HepG2 (cell line): ENCODE measurements at regions not wholly inside any gene's neighbourhood (a gene's known extent, or its start where the extent isn't known, plus 50 kb on each side); places are given as distances from the start of the nearest gene placed in this dataset.

Experiments
- ATAC-seq: fragments of 200-7000 bp; cut with Tn5 transposase; 3 replicates; pipeline ENCODE4 v1.9.1; 2020; ENCODE audit warnings: mild to moderate bottlenecking, moderate library complexity
- BruUV-seq: library from RNA; stranded (reverse); fragments of 400-500 nt; replicated peaks from 2 replicates; lab custom pipeline; 2021; lab: Mats Ljungman, UMichigan
- CTCF ChIA-PET: fragments of 300-600 bp; formaldehyde crosslinking; extraction: SDS; loops from one replicate; lab custom pipeline; 2021; ENCODE audit warnings: low total read pairs, inconsistent platforms, low intra/inter-chr PET ratio; lab: Yijun Ruan, JAX
- POLR2A ChIA-PET: fragments of 350-600 bp; sonication (Branson Sonifier 250); formaldehyde crosslinking; loops from one replicate; lab custom pipeline; 2020; ENCODE audit warnings: antibody characterized with exemption, inconsistent platforms; lab: Yijun Ruan, JAX
- DNase-seq: peaks from one replicate; pipeline ENCODE4 v3.0.0-alpha.2; 2015; ENCODE audit warnings: low spot score
- FAIRE-seq: peaks from 3 replicates; lab custom pipeline; 2011; peaks lifted over from hg19 to GRCh38; lab: Jason Lieb, UNC
- H2AFZ ChIP-seq: one replicate; pipeline ENCODE4 v1.6.1; 2011; ENCODE audit warnings: low read length, inconsistent platforms
- H3K27ac ChIP-seq: fragments of 300-600 bp; 3 replicates; pipeline ENCODE4 v1.8.0; 2011; ENCODE audit warnings: mixed run types, mild to moderate bottlenecking, mixed read lengths, low read length, inconsistent platforms; ENCODE audit not compliant: insufficient read depth; ENCODE audit errors: extremely low read length
- H3K27me3 ChIP-seq, 2 experiments: fragments of 200-600 bp in 1 of 2; 2 replicates in 1 of 2; 3 replicates in 1 of 2; pipeline versions ENCODE4 v1.6.0 to v1.8.0; 2011; ENCODE audit warnings: low read length in 2 of 2, mild to moderate bottlenecking in 2 of 2, moderate library complexity in 2 of 2, inconsistent platforms in 1 of 2; ENCODE audit not compliant: insufficient read depth in 2 of 2, control insufficient read depth in 1 of 2
- H3K36me3 ChIP-seq, 2 experiments: fragments of 200-600 bp in 1 of 2; replicated peaks in 1 of 2; 2 replicates in 1 of 2; 3 replicates in 1 of 2; pipeline versions ENCODE4 v1.5.1 to v1.8.0; 2011; ENCODE audit warnings: low read length in 2 of 2, inconsistent platforms in 1 of 2; ENCODE audit not compliant: insufficient read depth in 2 of 2, control insufficient read depth in 1 of 2
- H3K4me1 ChIP-seq: 2 replicates; pipeline ENCODE4 v1.5.1; 2012; ENCODE audit warnings: low read length, inconsistent platforms; ENCODE audit not compliant: insufficient read depth
- H3K4me2 ChIP-seq: 2 replicates; pipeline ENCODE4 v1.6.0; 2011; ENCODE audit warnings: low read depth, low read length, inconsistent platforms
- H3K4me3 ChIP-seq, 3 experiments: fragments of 200-600 bp in 1 of 3; sonication (generic), shearing (Covaris generic) in 1 of 3; replicated peaks in 1 of 3; 2 replicates each; pipeline ENCODE4 v1.5.1; 2011 to 2016; ENCODE audit warnings: low read length in 3 of 3, inconsistent platforms in 2 of 3, low read depth in 2 of 3, mild to moderate bottlenecking in 2 of 3, control low read depth in 1 of 3, mixed read lengths in 1 of 3; ENCODE audit not compliant: insufficient read depth in 1 of 3
- H3K79me2 ChIP-seq: one replicate; pipeline ENCODE4 v1.6.1; 2011; ENCODE audit warnings: low read length, inconsistent platforms; ENCODE audit not compliant: insufficient read depth
- H3K9ac ChIP-seq: 2 replicates; pipeline ENCODE4 v1.6.0; 2011; ENCODE audit warnings: mild to moderate bottlenecking, low read depth, low read length, inconsistent platforms; ENCODE audit not compliant: insufficient read depth
- H3K9me3 ChIP-seq: 2 replicates; pipeline ENCODE4 v1.5.1; 2012; ENCODE audit warnings: mild to moderate bottlenecking, low read length
- H4K20me1 ChIP-seq: 2 replicates; pipeline ENCODE4 v1.6.0; 2011; ENCODE audit warnings: inconsistent platforms, mild to moderate bottlenecking, low read length, moderate library complexity; ENCODE audit not compliant: insufficient read depth
- ETS1 ChIP-seq: sonication (generic); formaldehyde crosslinking; IDR thresholded peaks from 2 replicates; pipeline ENCODE4 v1.4.0; 2020; ENCODE audit warnings: missing genetic modification reagents
- FLYWCH1 ChIP-seq: sonication (generic); formaldehyde crosslinking; IDR thresholded peaks from 2 replicates; pipeline ENCODE4 v1.8.1; 2023; ENCODE audit warnings: mild to moderate bottlenecking, missing genetic modification reagents
- FOXM1 ChIP-seq: sonication (generic); formaldehyde crosslinking; IDR thresholded peaks from 2 replicates; pipeline ENCODE4 v1.5.0; 2020; ENCODE audit warnings: missing genetic modification reagents
- JUN ChIP-seq: sonication (generic); formaldehyde crosslinking; IDR thresholded peaks from 2 replicates; pipeline ENCODE4 v1.4.0; 2020; ENCODE audit warnings: mild to moderate bottlenecking, missing genetic modification reagents
- MEIS1 ChIP-seq: sonication (generic); formaldehyde crosslinking; IDR thresholded peaks from 2 replicates; pipeline ENCODE4 v1.9.0; 2021; ENCODE audit warnings: mild to moderate bottlenecking, missing genetic modification reagents, moderate library complexity, borderline replicate concordance
- NR0B2 ChIP-seq: sonication (generic); formaldehyde crosslinking; IDR thresholded peaks from 2 replicates; pipeline ENCODE4 v1.4.0; 2020; ENCODE audit warnings: mild to moderate bottlenecking, missing genetic modification reagents
- PBX3 ChIP-seq: sonication (generic); formaldehyde crosslinking; IDR thresholded peaks from 2 replicates; pipeline ENCODE4 v1.8.1; 2023; ENCODE audit warnings: missing genetic modification reagents, inconsistent platforms, borderline replicate concordance
- PLRG1 ChIP-seq: fragments of 450-650 bp; conservative IDR thresholded peaks from 2 replicates; pipeline ENCODE4 v1.6.1; 2016
- TMF1 ChIP-seq: sonication (generic); formaldehyde crosslinking; IDR thresholded peaks from 2 replicates; pipeline ENCODE4 v1.8.1; 2022; ENCODE audit warnings: low read depth, missing genetic modification reagents
- ZBTB42 ChIP-seq: sonication (generic); formaldehyde crosslinking; IDR thresholded peaks from 2 replicates; pipeline ENCODE4 v1.5.0; 2020; ENCODE audit warnings: mild to moderate bottlenecking, missing genetic modification reagents
- ZBTB44 ChIP-seq: sonication (generic); formaldehyde crosslinking; IDR thresholded peaks from 2 replicates; pipeline ENCODE4 v1.4.0; 2020; ENCODE audit warnings: missing genetic modification reagents
- ZNF660 ChIP-seq: sonication (generic); formaldehyde crosslinking; IDR thresholded peaks from 2 replicates; pipeline ENCODE4 v1.5.1; 2020; ENCODE audit warnings: mild to moderate bottlenecking, low read depth, missing genetic modification reagents, borderline replicate concordance
- ZNF7 ChIP-seq: IDR thresholded peaks from 2 replicates; pipeline ENCODE4 v1.6.1; 2016; ENCODE audit warnings: missing biosample characterization, missing genetic modification reagents
- ZNF773 ChIP-seq: sonication (generic); formaldehyde crosslinking; IDR thresholded peaks from 2 replicates; pipeline ENCODE4 v1.4.0; 2020; ENCODE audit warnings: missing genetic modification reagents, borderline replicate concordance
- ZSCAN29 ChIP-seq: sonication (generic); formaldehyde crosslinking; conservative IDR thresholded peaks from 2 replicates; pipeline ENCODE4 v1.4.0; 2020; ENCODE audit warnings: mild to moderate bottlenecking, missing genetic modification reagents
- WGBS: methylation state at CpG from one replicate; pipeline ENCODE4 v1.1.6; 2017; ENCODE audit warnings: low lambda C conversion rate; 5-methylcytosine and 5-hydroxymethylcytosine counted together
- in situ Hi-C: cut with HindIII; loops from 2 replicates; pipeline ENCODE4 v1.10.0; 2017; ENCODE audit warnings: low pct_unique_long_range_greater_than_20kb; ENCODE audit not compliant: extremely low pct_ligation_motif_present
- intact Hi-C: fragments of 100-400 bp; cut with micrococcal nuclease; formaldehyde crosslinking; loops from one replicate; pipeline ENCODE4 v1.10.0; 2022; ENCODE audit not compliant: unreplicated experiment

- Histone ChIP-seq H3K4me1 (no peaks in the 10 kb centered on the region), H4K20me1 (no peaks in the 10 kb centered on the region), H3K4me2 (no peak overlapping the region), H3K27me3 (no peaks in the 10 kb centered on the region), H3K4me3 (no peak overlapping the region), H3K9me3 (peaks cover 15% of the 10 kb centered on the region; the same call in 1 of the 2 replicates), H3K27ac (no peak overlapping the region), H3K36me3 (no peaks in the 10 kb centered on the region), H3K9ac (no peak overlapping the region), H2AFZ (no peak overlapping the region), H3K79me2 (no peaks in the 10 kb centered on the region)
- in situ Hi-C loops: no loop called here
- FAIRE-seq (no peak), ATAC-seq (no peak), DNase-seq (no peak)
- BruUV-seq: no TSS peak
- ChIA-PET CTCF (no interaction called here), POLR2A (no interaction called here)
- intact Hi-C loops: no loop called here
- no peak for TF ChIP-seq ZSCAN29 (CRISPR knock-in tag)
- TF ChIP-seq FLYWCH1: no peak
- TF ChIP-seq ZNF773 (CRISPR knock-in tag): no peak
- TF ChIP-seq ZBTB44 (CRISPR knock-in tag): no peak
- TF ChIP-seq JUN (CRISPR knock-in tag): no peak
- no peak for TF ChIP-seq FOXM1
- 13% methylated on average over 1 of the region's 1 CpG for WGBS
These were observed 229.4 kb upstream of the MMADHC start for GRCh38 chr2:149816756-149817551.

GRCh38 chr2:149815941-149816340 lies 228.4 kb upstream of the MMADHC start:
- no peak overlapping the region for H2AFZ ChIP-seq
- H4K20me1 ChIP-seq: no peaks in the 10 kb centered on the region
- no peak overlapping the region for H3K4me2 ChIP-seq
- in situ Hi-C loops (no loop called here), intact Hi-C loops (no loop called here)
- no peak overlapping the region for H3K27ac ChIP-seq
- peaks cover 15% of the 10 kb centered on the region; the same call in 1 of the 2 replicates for H3K9me3 ChIP-seq
- FAIRE-seq (no peak), DNase-seq (no peak), ATAC-seq (no peak)
- H3K4me1 ChIP-seq: no peaks in the 10 kb centered on the region
- no peaks in the 10 kb centered on the region for H3K79me2 ChIP-seq
- no peak overlapping the region for H3K4me3 ChIP-seq
- H3K9ac ChIP-seq: no peak overlapping the region
- CTCF ChIA-PET: no interaction called here
- no TSS peak for BruUV-seq
- POLR2A ChIA-PET: no interaction called here
- 10% methylated on average over 1 of the region's 1 CpG for WGBS
- H3K27me3 ChIP-seq: no peaks in the 10 kb centered on the region
- no peaks in the 10 kb centered on the region for H3K36me3 ChIP-seq
- TF ChIP-seq ETS1: no peak
- TF ChIP-seq ZBTB42 (CRISPR knock-in tag): no peak
- no peak for TF ChIP-seq NR0B2 (CRISPR knock-in tag)
- TF ChIP-seq ZNF7 (CRISPR knock-in tag): no peak
- no peak for TF ChIP-seq PLRG1
- no peak for TF ChIP-seq PBX3 (CRISPR knock-in tag)
- no peak for TF ChIP-seq TMF1 (CRISPR knock-in tag)
- TF ChIP-seq MEIS1 (CRISPR knock-in tag): no peak
- TF ChIP-seq ZNF660 (CRISPR knock-in tag): no peak
